GM12874 (cell line): ENCODE measurements at regions not wholly inside any gene's neighbourhood (a gene's known extent, or its start where the extent isn't known, plus 50 kb on each side); places are given as distances from the start of the nearest gene placed in this dataset.

Experiments used
- CTCF ChIP-seq: IDR thresholded peaks from 2 replicates; pipeline ENCODE4 v1.5.1; 2011; ENCODE audit warnings: low read depth, mild to moderate bottlenecking, control low read depth, low read length, moderate library complexity; ENCODE audit not compliant: insufficient read depth

GRCh38 chr21:38556390-38556789 lies 58.1 kb upstream of the ERG start:
- TF ChIP-seq CTCF = no peak

DNA sequence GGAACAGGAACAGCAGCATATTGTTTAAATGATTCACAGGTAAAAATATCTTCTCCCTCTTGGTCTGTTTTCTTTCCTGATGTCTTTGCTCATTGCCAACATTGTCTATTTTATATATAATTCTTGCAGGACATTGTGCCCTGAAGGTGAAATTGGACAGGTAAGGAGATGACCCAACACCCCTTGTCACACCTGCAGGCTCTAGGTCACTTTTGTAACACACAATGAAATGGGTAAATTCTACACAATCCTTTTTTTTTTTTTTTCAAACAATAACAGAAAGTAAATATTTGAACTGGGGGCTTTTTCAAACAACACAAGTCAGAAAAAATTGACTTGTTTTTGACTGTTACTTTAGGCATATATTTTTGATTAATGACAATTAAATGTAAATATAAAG lies 62.9 kb upstream of the ERG start:
- TF ChIP-seq CTCF = no peak

- TF ChIP-seq CTCF = no peak
Measured at GRCh38 chr21:38561613-38562581, 63.6 kb upstream of the ERG start.

GRCh38 chr21:38567335-38567969 lies 69.2 kb upstream of the ERG start:
- TF ChIP-seq CTCF = no peak

- no peak for TF ChIP-seq CTCF
Measured at GRCh38 chr21:38567970-38568360, 69.7 kb upstream of the ERG start.

DNA sequence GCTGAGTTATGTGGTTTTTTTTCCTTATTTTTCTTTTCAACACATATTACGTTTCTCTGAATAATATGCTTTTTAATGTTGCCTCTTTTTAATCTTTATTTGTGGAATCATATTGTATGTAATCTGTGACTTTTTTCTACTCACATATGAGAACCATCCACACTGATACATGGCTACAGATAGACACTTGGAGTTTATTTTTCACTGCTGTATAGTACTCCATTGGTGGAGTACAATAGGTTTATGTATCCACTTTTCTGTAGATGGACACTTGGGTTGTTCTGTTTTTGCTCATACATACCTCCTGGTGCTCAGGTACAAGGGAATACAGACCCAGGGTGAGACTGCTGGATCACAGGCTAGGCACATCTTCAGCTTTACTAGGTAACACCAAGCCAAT lies 71.5 kb upstream of the ERG start:
- TF ChIP-seq CTCF = no peak

DNA sequence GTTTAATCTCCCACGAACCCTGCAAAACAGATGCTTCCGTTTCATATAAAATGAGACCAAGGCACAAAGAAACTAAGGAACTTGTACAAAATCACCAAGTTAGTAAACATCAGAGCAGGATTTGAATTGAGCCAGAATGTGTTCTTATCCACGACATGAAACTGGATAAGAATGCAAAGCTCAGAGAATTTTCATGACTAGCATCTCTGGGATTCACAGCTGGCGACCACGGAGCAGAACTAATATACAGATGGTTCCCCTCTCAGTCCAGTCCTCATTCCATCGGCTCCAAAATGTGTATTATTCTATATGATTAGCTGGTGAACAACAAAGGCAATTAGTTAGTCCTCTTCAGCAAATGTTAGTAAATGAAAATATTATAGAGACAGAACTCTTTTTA lies 72.3 kb upstream of the ERG start:
- TF ChIP-seq CTCF = no peak
